CD14-positive monocyte (primary cell): ENCODE measurements at regions not wholly inside any gene's neighbourhood (a gene's known extent, or its start where the extent isn't known, plus 50 kb on each side); places are given as distances from the start of the nearest gene placed in this dataset.

ENCODE experiments used
- DNase-seq, 3 donors: peaks; one replicate each; pipeline ENCODE4 v3.0.0-alpha.2; 2011 to 2022
- H2AFZ ChIP-seq: 2 replicates; pipeline ENCODE4 v1.6.0; 2012; ENCODE audit warnings: mild to moderate bottlenecking, low read depth, low read length, inconsistent platforms; ENCODE audit not compliant: insufficient read depth, poor library complexity, severe bottlenecking
- H3K27ac ChIP-seq, 2 donors: 1 replicate in 1 of 2; 2 replicates in 1 of 2; pipeline ENCODE4 v1.5.1; 2012 to 2013; ENCODE audit warnings: low read length in 2 of 2, control low read depth in 1 of 2, inconsistent platforms in 1 of 2, low read depth in 1 of 2, mild to moderate bottlenecking in 1 of 2
- H3K27me3 ChIP-seq, 2 donors: one replicate each; pipeline versions ENCODE4 v1.6.0 to v1.6.1; 2011 to 2013; ENCODE audit warnings: low read length in 2 of 2; ENCODE audit not compliant: control insufficient read depth in 2 of 2, insufficient read depth in 2 of 2
- H3K36me3 ChIP-seq, 2 donors: replicated peaks in 1 of 2; 1 replicate in 1 of 2; 2 replicates in 1 of 2; pipeline versions ENCODE4 v1.5.1 to v1.6.1; 2012 to 2013; ENCODE audit warnings: low read length in 2 of 2, control low read depth in 1 of 2, inconsistent platforms in 1 of 2, mild to moderate bottlenecking in 1 of 2; ENCODE audit not compliant: insufficient read depth in 2 of 2, control insufficient read depth in 1 of 2
- H3K4me1 ChIP-seq, 2 donors: 1 replicate in 1 of 2; 2 replicates in 1 of 2; pipeline versions ENCODE4 v1.5.1 to v1.6.1; 2012 to 2013; ENCODE audit warnings: low read length in 2 of 2, control low read depth in 1 of 2, inconsistent platforms in 1 of 2, mild to moderate bottlenecking in 1 of 2, moderate library complexity in 1 of 2; ENCODE audit not compliant: insufficient read depth in 2 of 2, control insufficient read depth in 1 of 2
- H3K4me2 ChIP-seq: replicated peaks from 2 replicates; pipeline ENCODE3; 2012; ENCODE audit warnings: low read length, moderate library complexity, mild to moderate bottlenecking; ENCODE audit not compliant: poor library complexity, severe bottlenecking; ENCODE audit errors: extremely low read depth
- H3K4me3 ChIP-seq, 3 experiments: fragments of 200-600 bp in 1 of 3; sonication (generic) in 1 of 3; replicated peaks in 1 of 3; 1 replicate in 2 of 3; 2 replicates in 1 of 3; pipeline ENCODE4 v1.5.1; 2011 to 2013; ENCODE audit warnings: low read length in 3 of 3, mild to moderate bottlenecking in 3 of 3, control low read depth in 2 of 3, low read depth in 2 of 3, inconsistent platforms in 1 of 3, moderate library complexity in 1 of 3
- H3K79me2 ChIP-seq: 2 replicates; pipeline ENCODE4 v1.6.0; 2012; ENCODE audit warnings: mild to moderate bottlenecking, control low read depth, inconsistent platforms, low read length, moderate library complexity; ENCODE audit not compliant: insufficient read depth
- H3K9ac ChIP-seq: 2 replicates; pipeline ENCODE4 v1.6.0; 2017; ENCODE audit warnings: low read length, mild to moderate bottlenecking; ENCODE audit not compliant: insufficient read depth, poor library complexity, severe bottlenecking
- H3K9me3 ChIP-seq, 2 donors: replicated peaks in 1 of 2; 1 replicate in 1 of 2; 2 replicates in 1 of 2; pipeline versions ENCODE4 v1.5.1 to v1.6.1; 2012 to 2013; ENCODE audit warnings: low read length in 2 of 2, control low read depth in 1 of 2; ENCODE audit not compliant: control insufficient read depth in 1 of 2, insufficient read depth in 1 of 2
- H4K20me1 ChIP-seq: 2 replicates; pipeline ENCODE4 v1.6.0; 2012; ENCODE audit warnings: mild to moderate bottlenecking, low read length, control low read depth, moderate library complexity; ENCODE audit not compliant: insufficient read depth
- H3K27ac Mint-ChIP-seq, 7 donors: one replicate each; pipeline ENCODE4 v1.8.0; 2020; ENCODE audit warnings: mild to moderate bottlenecking in 7 of 7, mixed read lengths in 7 of 7, moderate library complexity in 6 of 7, inconsistent platforms in 2 of 7
- H3K27me3 Mint-ChIP-seq, 3 donors: one replicate each; pipeline ENCODE4 v1.8.0; 2021 to 2022; ENCODE audit warnings: low read depth in 3 of 3, mild to moderate bottlenecking in 3 of 3, mixed read lengths in 3 of 3, moderate library complexity in 3 of 3, inconsistent platforms in 1 of 3
- H3K36me3 Mint-ChIP-seq, 2 donors: one replicate each; pipeline ENCODE4 v1.8.0; 2020; ENCODE audit warnings: mixed read lengths in 2 of 2, inconsistent platforms in 1 of 2, mild to moderate bottlenecking in 1 of 2
- H3K4me1 Mint-ChIP-seq: one replicate; pipeline ENCODE4 v1.8.0; 2020; ENCODE audit warnings: mild to moderate bottlenecking, mixed read lengths
- H3K4me3 Mint-ChIP-seq, 2 donors: one replicate each; pipeline ENCODE4 v1.8.0; 2020; ENCODE audit warnings: mild to moderate bottlenecking in 2 of 2, mixed read lengths in 2 of 2, moderate library complexity in 1 of 2
- H3K9me3 Mint-ChIP-seq, 7 donors: one replicate each; pipeline ENCODE4 v1.8.0; 2020 to 2022; ENCODE audit warnings: mixed read lengths in 7 of 7, mild to moderate bottlenecking in 6 of 7, moderate library complexity in 6 of 7, inconsistent platforms in 2 of 7
- WGBS: methylation state at CpG from one replicate; pipeline ENCODE4 v1.1.5; 2013; ENCODE audit warnings: missing lambda C conversion rate; ENCODE audit not compliant: insufficient coverage; 5-methylcytosine and 5-hydroxymethylcytosine counted together
- intact Hi-C, 2 donors: fragments of 100-400 bp; cut with micrococcal nuclease; formaldehyde crosslinking; loops; one replicate each; pipeline versions ENCODE4 v1.15.0 to v1.15.1; 2023
- TF ChIP-seq, protein P1 (sequence below): fragments of 200-600 bp; IDR thresholded peaks from one replicate; pipeline ENCODE4 v1.8.0; 2022; ENCODE audit warnings: antibody characterized with exemption, mild to moderate bottlenecking

DNA sequence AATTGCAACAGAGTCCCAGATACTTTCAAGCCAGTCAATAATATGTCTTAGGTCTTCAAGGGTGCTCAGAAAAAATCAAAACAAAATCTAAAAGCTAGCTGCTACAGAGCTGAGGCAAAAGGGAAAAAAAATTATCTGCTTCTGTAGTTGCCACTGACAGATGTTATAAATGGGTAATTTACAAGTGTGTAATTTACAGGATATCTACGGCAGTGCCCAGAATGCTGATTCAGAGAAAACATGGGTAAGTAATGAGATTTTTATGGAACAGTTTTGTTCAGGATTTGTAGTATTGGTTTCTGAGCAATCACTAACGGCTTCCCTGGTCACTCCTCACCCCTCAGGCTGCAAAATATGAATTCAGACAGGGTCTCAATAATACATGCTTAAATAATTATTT lies 234.1 kb downstream of the GALC start:
- Histone ChIP-seq H3K4me3 (no peak overlapping the region), H4K20me1 (no peaks in the 10 kb centered on the region), H3K27ac (no peak overlapping the region), H3K36me3 (no peaks in the 10 kb centered on the region), H3K4me1 (peaks cover 21 to 35% of the 10 kb centered on the region in 2 donors), H3K79me2 (no peaks in the 10 kb centered on the region), H3K4me2 (no peak overlapping the region), H2AFZ (no peak overlapping the region), H3K9me3 (peaks cover 3 to 7% of the 10 kb centered on the region in 2 donors), H3K9ac (no peak overlapping the region), H3K27me3 (no peaks in the 10 kb centered on the region)
- DNase-seq: no peak
- no peak overlapping the region for H3K27ac Mint-ChIP-seq
- H3K36me3 Mint-ChIP-seq: no peaks in the 10 kb centered on the region
- H3K4me1 Mint-ChIP-seq: peaks cover 16% of the 10 kb centered on the region
- H3K9me3 Mint-ChIP-seq: peaks cover 0 to 12% (median 5%) of the 10 kb centered on the region in 7 donors
- TF ChIP-seq, protein P1, sequence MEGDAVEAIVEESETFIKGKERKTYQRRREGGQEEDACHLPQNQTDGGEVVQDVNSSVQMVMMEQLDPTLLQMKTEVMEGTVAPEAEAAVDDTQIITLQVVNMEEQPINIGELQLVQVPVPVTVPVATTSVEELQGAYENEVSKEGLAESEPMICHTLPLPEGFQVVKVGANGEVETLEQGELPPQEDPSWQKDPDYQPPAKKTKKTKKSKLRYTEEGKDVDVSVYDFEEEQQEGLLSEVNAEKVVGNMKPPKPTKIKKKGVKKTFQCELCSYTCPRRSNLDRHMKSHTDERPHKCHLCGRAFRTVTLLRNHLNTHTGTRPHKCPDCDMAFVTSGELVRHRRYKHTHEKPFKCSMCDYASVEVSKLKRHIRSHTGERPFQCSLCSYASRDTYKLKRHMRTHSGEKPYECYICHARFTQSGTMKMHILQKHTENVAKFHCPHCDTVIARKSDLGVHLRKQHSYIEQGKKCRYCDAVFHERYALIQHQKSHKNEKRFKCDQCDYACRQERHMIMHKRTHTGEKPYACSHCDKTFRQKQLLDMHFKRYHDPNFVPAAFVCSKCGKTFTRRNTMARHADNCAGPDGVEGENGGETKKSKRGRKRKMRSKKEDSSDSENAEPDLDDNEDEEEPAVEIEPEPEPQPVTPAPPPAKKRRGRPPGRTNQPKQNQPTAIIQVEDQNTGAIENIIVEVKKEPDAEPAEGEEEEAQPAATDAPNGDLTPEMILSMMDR: no peak
- H3K27me3 Mint-ChIP-seq: no peaks in the 10 kb centered on the region
- H3K4me3 Mint-ChIP-seq: no peak overlapping the region
- intact Hi-C loops: no loop called here
- 50% methylated on average over 1 of the region's 2 CpGs for WGBS

DNA sequence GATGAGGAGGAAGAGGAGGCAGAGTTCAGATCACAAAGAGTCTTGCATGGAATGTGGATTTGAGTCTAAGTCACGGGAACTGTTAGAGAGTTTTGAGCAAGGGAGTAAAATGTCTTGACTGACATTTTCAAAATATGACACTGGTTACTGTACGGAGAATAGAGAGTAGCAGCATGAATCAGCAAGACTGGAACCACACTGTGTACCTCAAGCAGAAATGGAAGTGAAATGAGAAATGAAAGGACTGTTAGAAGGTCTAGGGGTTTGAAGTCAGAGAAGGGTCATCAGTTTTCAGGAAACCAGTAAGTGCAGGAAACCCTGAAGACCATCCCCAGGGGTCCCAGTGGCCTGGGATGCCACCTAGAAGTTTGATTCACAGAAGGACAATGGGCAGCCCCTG lies 236.3 kb downstream of the GALC start:
- intact Hi-C loops: no loop called here
- Mint-ChIP-seq H3K27ac (peak overlapping the region in 1 of 7 donors; percentile 40), H3K4me1 (peaks cover 22% of the 10 kb centered on the region), H3K27me3 (no peaks in the 10 kb centered on the region), H3K4me3 (no peak overlapping the region), H3K36me3 (no peaks in the 10 kb centered on the region), H3K9me3 (peaks cover 0 to 7% (median 5%) of the 10 kb centered on the region in 7 donors)
- WGBS: 32% methylated on average over 2 of the region's 2 CpGs
- H3K9ac ChIP-seq: no peak overlapping the region
- no peaks in the 10 kb centered on the region for H3K79me2 ChIP-seq
- H3K4me3 ChIP-seq: no peak overlapping the region
- TF ChIP-seq, protein P1: no peak
- H3K4me1 ChIP-seq: peaks cover 28 to 44% of the 10 kb centered on the region in 2 donors
- H4K20me1 ChIP-seq: no peaks in the 10 kb centered on the region
- no peak for DNase-seq
- no peaks in the 10 kb centered on the region for H3K36me3 ChIP-seq
- no peak overlapping the region for H2AFZ ChIP-seq
- H3K27me3 ChIP-seq: no peaks in the 10 kb centered on the region
- peaks cover 0 to 7% of the 10 kb centered on the region in 2 donors for H3K9me3 ChIP-seq
- H3K27ac ChIP-seq: peak overlapping the region in 1 of 2 donors; percentile 10
- no peak overlapping the region for H3K4me2 ChIP-seq
